ENCODE measurements at regions not wholly inside any gene's neighbourhood (a gene's known extent, or its start where the extent isn't known, plus 50 kb on each side); places are given as distances from the start of the nearest gene placed in this dataset.

DNA sequence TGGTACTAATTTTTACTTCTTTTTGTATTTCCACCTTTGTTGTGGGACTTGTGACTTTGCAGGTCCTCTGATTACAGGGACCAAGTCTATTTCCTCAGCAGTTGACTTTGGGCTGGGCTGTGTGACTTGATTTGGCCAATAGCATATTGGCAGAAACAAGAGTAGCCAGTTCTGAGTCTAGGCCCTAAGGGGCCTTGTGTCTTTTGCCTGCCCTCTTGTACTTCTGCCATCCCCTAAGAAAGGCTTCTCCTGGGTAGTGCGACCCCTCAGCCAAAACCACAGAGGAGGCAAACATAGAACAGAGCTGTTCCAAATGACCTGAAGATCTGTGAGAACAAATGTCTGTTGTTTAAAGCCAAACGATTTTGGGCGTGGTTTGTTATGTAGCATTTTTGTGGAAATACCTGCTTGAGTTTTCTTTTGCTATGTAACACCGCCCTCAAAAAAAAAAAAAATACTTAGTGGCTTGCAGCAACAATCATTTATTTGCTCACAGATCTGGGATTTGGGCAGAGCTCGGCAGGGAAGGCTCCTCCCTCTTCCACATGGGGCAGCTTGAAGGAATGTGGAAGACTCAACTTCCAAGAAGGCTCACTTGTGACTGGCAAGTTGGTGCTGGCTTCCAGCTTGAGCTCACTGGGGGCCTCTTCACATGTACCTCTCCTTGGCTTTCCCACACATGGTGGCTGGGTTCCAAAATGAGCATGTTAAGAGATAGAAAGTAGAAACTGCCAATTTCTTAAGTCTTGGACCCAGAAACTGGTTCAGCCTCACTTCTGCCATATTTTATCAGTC, 423.0 kb upstream of the CNKSR2 start:
- TF ChIP-seq EZH2 (IDR thresholded peaks at IDR 0.05; ENCODE audit: insufficient read depth, low read length): no peak
- TF ChIP-seq CTCF (IDR thresholded peaks at IDR 0.05; ENCODE audit: insufficient read depth, low read depth, low read length): no peak
- H3K36me3 ChIP-seq (ENCODE audit: insufficient read depth, low read length): no peaks in the 10 kb centered on the region
- no peak overlapping the region for H3K9ac ChIP-seq (ENCODE audit: low read length)
- Mint-ChIP-seq H3K4me3 (ENCODE audit: unreplicated experiment) (no peak overlapping the region), H3K36me3 (ENCODE audit: low read depth, unreplicated experiment) (no peaks in the 10 kb centered on the region), H3K9me3 (ENCODE audit: unreplicated experiment) (no peaks in the 10 kb centered on the region), H3K4me1 (ENCODE audit: low read depth, unreplicated experiment) (no peaks in the 10 kb centered on the region), H3K27ac (ENCODE audit: unreplicated experiment) (no peak overlapping the region), H3K27me3 (ENCODE audit: low read depth, unreplicated experiment) (peaks cover 2% of the 10 kb centered on the region)
- no peaks in the 10 kb centered on the region for H3K4me1 ChIP-seq (ENCODE audit: insufficient read depth, low read length)
- no peaks in the 10 kb centered on the region for H4K20me1 ChIP-seq (ENCODE audit: insufficient read depth, low read length)
- H2AFZ ChIP-seq (ENCODE audit: low read depth, low read length): no peak overlapping the region
- no peak overlapping the region for H3K4me3 ChIP-seq (ENCODE audit: insufficient read depth, low read depth, low read length)
- H3K9me3 ChIP-seq (ENCODE audit: insufficient read depth, low read depth, low read length): no peaks in the 10 kb centered on the region
- H3K27ac ChIP-seq (ENCODE audit: low read depth, low read length): no peak overlapping the region
- FAIRE-seq: no peak
- no peak for DNase-seq (ENCODE audit: low read depth)
- no peaks in the 10 kb centered on the region for H3K79me2 ChIP-seq (ENCODE audit: insufficient read depth, low read length)
- no peak overlapping the region for H3K4me2 ChIP-seq (ENCODE audit: low read length)
- no peaks in the 10 kb centered on the region for H3K27me3 ChIP-seq (ENCODE audit: insufficient read depth, low read length)

- Mint-ChIP-seq H3K4me1 (ENCODE audit: low read depth, unreplicated experiment) (no peaks in the 10 kb centered on the region), H3K4me3 (ENCODE audit: unreplicated experiment) (no peak overlapping the region), H3K27ac (ENCODE audit: unreplicated experiment) (no peak overlapping the region), H3K27me3 (ENCODE audit: low read depth, unreplicated experiment) (peaks cover 2% of the 10 kb centered on the region), H3K9me3 (ENCODE audit: unreplicated experiment) (no peaks in the 10 kb centered on the region), H3K36me3 (ENCODE audit: low read depth, unreplicated experiment) (no peaks in the 10 kb centered on the region)
- FAIRE-seq (no peak), DNase-seq (ENCODE audit: low read depth) (no peak)
- TF ChIP-seq CTCF (IDR thresholded peaks at IDR 0.05; ENCODE audit: insufficient read depth, low read depth, low read length) (no peak), EZH2 (IDR thresholded peaks at IDR 0.05; ENCODE audit: insufficient read depth, low read length) (no peak)
- Histone ChIP-seq H3K4me2 (ENCODE audit: low read length) (no peak overlapping the region), H3K4me1 (ENCODE audit: insufficient read depth, low read length) (no peaks in the 10 kb centered on the region), H3K79me2 (ENCODE audit: insufficient read depth, low read length) (no peaks in the 10 kb centered on the region), H2AFZ (ENCODE audit: low read depth, low read length) (no peak overlapping the region), H3K27ac (ENCODE audit: low read depth, low read length) (no peak overlapping the region), H3K36me3 (ENCODE audit: insufficient read depth, low read length) (no peaks in the 10 kb centered on the region), H3K9ac (ENCODE audit: low read length) (no peak overlapping the region), H3K9me3 (ENCODE audit: insufficient read depth, low read depth, low read length) (no peaks in the 10 kb centered on the region), H3K4me3 (ENCODE audit: insufficient read depth, low read depth, low read length) (no peak overlapping the region), H4K20me1 (ENCODE audit: insufficient read depth, low read length) (no peaks in the 10 kb centered on the region), H3K27me3 (ENCODE audit: insufficient read depth, low read length) (no peaks in the 10 kb centered on the region)
Observed at GRCh38 chrX:20947411-20947912, 426.8 kb upstream of the CNKSR2 start.

- no peaks in the 10 kb centered on the region for H3K27me3 ChIP-seq (ENCODE audit: insufficient read depth, low read length)
- H3K4me3 ChIP-seq (ENCODE audit: insufficient read depth, low read depth, low read length): no peak overlapping the region
- Mint-ChIP-seq H3K36me3 (ENCODE audit: low read depth, unreplicated experiment) (no peaks in the 10 kb centered on the region), H3K9me3 (ENCODE audit: unreplicated experiment) (no peaks in the 10 kb centered on the region), H3K4me3 (ENCODE audit: unreplicated experiment) (no peak overlapping the region), H3K4me1 (ENCODE audit: low read depth, unreplicated experiment) (no peaks in the 10 kb centered on the region), H3K27me3 (ENCODE audit: low read depth, unreplicated experiment) (no peaks in the 10 kb centered on the region), H3K27ac (ENCODE audit: unreplicated experiment) (no peak overlapping the region)
- peak; percentile 13 for FAIRE-seq
- no peak overlapping the region for H3K4me2 ChIP-seq (ENCODE audit: low read length)
- no peak for DNase-seq (ENCODE audit: low read depth)
- H3K27ac ChIP-seq (ENCODE audit: low read depth, low read length): no peak overlapping the region
- no peaks in the 10 kb centered on the region for H3K9me3 ChIP-seq (ENCODE audit: insufficient read depth, low read depth, low read length)
- no peaks in the 10 kb centered on the region for H3K36me3 ChIP-seq (ENCODE audit: insufficient read depth, low read length)
- H3K79me2 ChIP-seq (ENCODE audit: insufficient read depth, low read length): no peaks in the 10 kb centered on the region
- H4K20me1 ChIP-seq (ENCODE audit: insufficient read depth, low read length): no peaks in the 10 kb centered on the region
- H2AFZ ChIP-seq (ENCODE audit: low read depth, low read length): no peak overlapping the region
- TF ChIP-seq EZH2 (IDR thresholded peaks at IDR 0.05; ENCODE audit: insufficient read depth, low read length): no peak
- TF ChIP-seq CTCF (IDR thresholded peaks at IDR 0.05; ENCODE audit: insufficient read depth, low read depth, low read length): no peak
- no peak overlapping the region for H3K9ac ChIP-seq (ENCODE audit: low read length)
- H3K4me1 ChIP-seq (ENCODE audit: insufficient read depth, low read length): no peaks in the 10 kb centered on the region
Observed at GRCh38 chrX:20913760-20914159, 460.5 kb upstream of the CNKSR2 start.

Data from astrocyte (in vitro differentiated cells and primary cell).